ENCODE measurements at regions not wholly inside any gene's neighbourhood (a gene's known extent, or its start where the extent isn't known, plus 50 kb on each side); places are given as distances from the start of the nearest gene placed in this dataset.

DNA sequence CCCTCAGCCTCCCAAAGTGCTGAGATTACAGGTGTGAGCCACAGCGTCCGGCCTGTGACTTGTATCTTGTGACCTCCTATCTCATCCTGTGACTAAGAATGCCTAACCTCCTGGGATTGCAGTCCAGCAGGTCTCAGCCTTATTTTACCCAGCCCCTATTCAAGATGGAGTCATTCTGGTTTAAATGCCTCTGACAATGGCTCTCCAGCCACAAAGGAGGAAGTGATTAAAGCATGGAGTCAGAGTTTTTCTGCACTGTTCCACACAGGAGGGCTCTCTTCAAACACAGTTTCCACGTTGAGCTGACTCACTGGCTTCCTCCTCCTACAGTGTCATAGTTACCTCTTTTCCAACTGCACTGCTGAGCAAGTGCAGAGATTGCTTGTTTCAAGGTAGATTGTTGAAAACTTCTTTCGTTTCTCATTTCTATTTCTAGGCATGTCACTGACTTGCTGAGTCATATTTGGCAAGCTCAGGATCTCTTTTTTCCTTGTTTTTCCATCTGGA, 383.8 kb downstream of the PCNX1 start:
- in situ Hi-C loops (cut with HindIII; ENCODE audit: low pct_ligation_motif_present, low sequenced_read_pairs) = no loop called here
- DNase-seq = peak; percentile 72
- H3K36me3 ChIP-seq (replicated peaks) = no peaks in the 10 kb centered on the region

DNA sequence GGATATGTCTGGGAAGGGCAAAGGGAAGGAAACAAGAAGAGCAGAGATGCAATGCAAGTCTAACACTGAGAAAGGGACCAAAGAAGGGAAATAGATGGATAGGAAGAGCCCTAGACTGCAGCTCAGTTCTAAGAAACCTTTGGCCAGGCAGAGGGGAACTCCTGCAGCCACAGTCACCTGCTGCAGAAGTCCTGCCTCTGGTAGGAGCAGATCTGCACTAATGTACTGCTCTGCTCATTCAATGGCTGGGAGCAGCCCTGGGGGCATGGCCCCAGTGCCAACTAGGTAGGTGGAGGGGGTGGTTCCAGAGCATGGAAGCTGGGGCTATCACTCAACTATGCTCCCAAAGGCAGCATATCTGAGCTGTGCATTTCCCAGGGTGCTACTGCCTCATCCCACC, 388.9 kb downstream of the PCNX1 start:
- Histone ChIP-seq H3K36me3 (replicated peaks) (no peaks in the 10 kb centered on the region), H3K27me3 (replicated peaks) (no peaks in the 10 kb centered on the region), H3K4me3 (ENCODE audit: low read depth, low read length) (no peak overlapping the region), H3K27ac (no peak overlapping the region)
- no peak for DNase-seq
- in situ Hi-C loops (cut with HindIII; ENCODE audit: low pct_ligation_motif_present, low sequenced_read_pairs) = no loop called here
- TF ChIP-seq, protein P1, sequence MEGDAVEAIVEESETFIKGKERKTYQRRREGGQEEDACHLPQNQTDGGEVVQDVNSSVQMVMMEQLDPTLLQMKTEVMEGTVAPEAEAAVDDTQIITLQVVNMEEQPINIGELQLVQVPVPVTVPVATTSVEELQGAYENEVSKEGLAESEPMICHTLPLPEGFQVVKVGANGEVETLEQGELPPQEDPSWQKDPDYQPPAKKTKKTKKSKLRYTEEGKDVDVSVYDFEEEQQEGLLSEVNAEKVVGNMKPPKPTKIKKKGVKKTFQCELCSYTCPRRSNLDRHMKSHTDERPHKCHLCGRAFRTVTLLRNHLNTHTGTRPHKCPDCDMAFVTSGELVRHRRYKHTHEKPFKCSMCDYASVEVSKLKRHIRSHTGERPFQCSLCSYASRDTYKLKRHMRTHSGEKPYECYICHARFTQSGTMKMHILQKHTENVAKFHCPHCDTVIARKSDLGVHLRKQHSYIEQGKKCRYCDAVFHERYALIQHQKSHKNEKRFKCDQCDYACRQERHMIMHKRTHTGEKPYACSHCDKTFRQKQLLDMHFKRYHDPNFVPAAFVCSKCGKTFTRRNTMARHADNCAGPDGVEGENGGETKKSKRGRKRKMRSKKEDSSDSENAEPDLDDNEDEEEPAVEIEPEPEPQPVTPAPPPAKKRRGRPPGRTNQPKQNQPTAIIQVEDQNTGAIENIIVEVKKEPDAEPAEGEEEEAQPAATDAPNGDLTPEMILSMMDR (IDR thresholded peaks at IDR 0.05; ENCODE audit: low read depth, low read length, missing control alignments) = no peak

More for the DNA sequence above, 383.8 kb downstream of the PCNX1 start:
- TF ChIP-seq, protein P1 (IDR thresholded peaks at IDR 0.05; ENCODE audit: low read depth, low read length, missing control alignments) = no peak
- no peak overlapping the region for H3K4me3 ChIP-seq (ENCODE audit: low read depth, low read length)
- H3K27me3 ChIP-seq (replicated peaks) = no peaks in the 10 kb centered on the region
- H3K27ac ChIP-seq = peak overlapping the region; percentile 67

DNA sequence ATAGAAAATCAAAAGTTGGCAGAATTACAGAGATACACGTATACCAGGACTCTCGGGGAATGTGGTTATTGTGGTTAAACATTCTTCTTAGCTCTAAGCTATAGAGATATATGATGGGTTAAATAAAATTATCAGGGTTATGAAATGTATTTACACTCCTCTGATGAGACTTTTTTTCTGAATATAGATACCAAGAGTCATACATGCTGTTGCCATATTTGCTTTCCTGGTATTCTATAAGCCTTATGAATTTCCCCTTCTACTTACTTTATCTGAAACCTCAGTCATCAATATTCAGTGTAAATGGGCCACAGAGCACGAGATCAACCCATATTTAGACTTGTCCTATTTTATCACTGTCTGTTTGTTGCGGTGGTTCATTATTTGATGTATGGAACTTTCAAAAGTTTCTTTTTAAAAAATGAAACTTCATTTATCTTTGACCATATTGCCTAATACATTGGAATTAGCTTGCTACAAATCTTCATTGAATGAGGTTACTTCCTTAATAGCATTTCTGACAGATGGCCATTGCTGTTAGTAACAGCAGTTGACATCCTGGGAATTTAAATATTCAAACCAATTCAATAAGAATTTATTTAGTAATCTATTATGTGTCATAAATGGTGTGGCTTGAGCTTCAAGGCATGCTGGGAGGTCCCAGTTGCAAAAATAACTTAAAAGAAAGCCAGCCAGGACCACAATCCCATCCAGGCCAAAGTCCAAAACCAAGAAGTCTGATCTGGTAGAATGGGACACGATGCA, 393.5 kb downstream of the PCNX1 start:
- in situ Hi-C loops (cut with HindIII; ENCODE audit: low pct_ligation_motif_present, low sequenced_read_pairs) = no loop called here
- no peak for DNase-seq
- no peak overlapping the region for H3K27ac ChIP-seq
- no peak overlapping the region for H3K4me3 ChIP-seq (ENCODE audit: low read depth, low read length)
- no peaks in the 10 kb centered on the region for H3K27me3 ChIP-seq (replicated peaks)
- no peaks in the 10 kb centered on the region for H3K36me3 ChIP-seq (replicated peaks)
- TF ChIP-seq, protein P1 (IDR thresholded peaks at IDR 0.05; ENCODE audit: low read depth, low read length, missing control alignments) = no peak

DNA sequence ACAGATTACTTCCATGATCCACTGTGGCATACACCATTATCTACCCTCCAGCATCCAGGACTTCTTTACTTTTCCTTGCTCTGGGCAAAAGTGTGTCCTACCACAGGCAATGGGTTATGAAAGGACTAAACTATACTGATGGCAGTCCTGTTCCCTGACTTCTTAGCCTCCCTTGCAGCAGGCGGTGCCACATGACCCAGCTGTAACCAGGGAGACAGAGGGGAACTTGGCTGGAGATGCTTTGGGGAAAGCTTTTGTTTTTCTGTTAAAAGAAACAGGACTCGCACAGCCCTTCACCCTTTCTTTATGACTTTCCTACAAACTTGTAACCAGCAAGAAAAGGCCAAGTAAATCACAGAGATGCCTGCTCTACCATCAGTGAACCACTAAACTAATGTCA, 394.4 kb downstream of the PCNX1 start:
- no peak overlapping the region for H3K4me3 ChIP-seq (ENCODE audit: low read depth, low read length)
- H3K36me3 ChIP-seq (replicated peaks) = no peaks in the 10 kb centered on the region
- DNase-seq = no peak
- no peak overlapping the region for H3K27ac ChIP-seq
- TF ChIP-seq, protein P1 (IDR thresholded peaks at IDR 0.05; ENCODE audit: low read depth, low read length, missing control alignments) = no peak
- in situ Hi-C loops (cut with HindIII; ENCODE audit: low pct_ligation_motif_present, low sequenced_read_pairs) = no loop called here
- no peaks in the 10 kb centered on the region for H3K27me3 ChIP-seq (replicated peaks)

DNA sequence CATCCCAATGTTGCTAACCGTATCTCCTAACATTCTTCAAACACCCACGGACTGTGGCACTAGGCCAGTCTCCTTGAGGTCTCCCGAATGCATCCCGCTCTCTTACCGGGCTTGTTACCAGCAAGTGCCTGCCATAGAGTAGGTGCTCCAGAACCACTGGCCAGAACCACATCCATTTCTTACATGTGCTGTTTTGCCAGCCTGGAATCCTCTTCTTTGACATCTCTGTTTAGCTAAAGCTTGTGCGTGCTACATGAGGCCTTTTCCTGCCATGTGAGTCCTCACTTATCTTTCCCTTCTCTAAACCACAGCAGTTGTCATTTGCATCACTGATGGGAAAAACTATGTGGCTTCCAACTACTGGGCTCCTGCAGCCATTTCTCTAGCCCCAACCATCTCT, 397.4 kb downstream of the PCNX1 start:
- in situ Hi-C loops (cut with HindIII; ENCODE audit: low pct_ligation_motif_present, low sequenced_read_pairs) = no loop called here
- DNase-seq = no peak
- TF ChIP-seq, protein P1 (IDR thresholded peaks at IDR 0.05; ENCODE audit: low read depth, low read length, missing control alignments) = no peak
- no peak overlapping the region for H3K4me3 ChIP-seq (ENCODE audit: low read depth, low read length)
- H3K27ac ChIP-seq = no peak overlapping the region
- H3K36me3 ChIP-seq (replicated peaks) = no peaks in the 10 kb centered on the region
- H3K27me3 ChIP-seq (replicated peaks) = no peaks in the 10 kb centered on the region

All from brain microvascular endothelial cell (primary cell).